ENCODE measurements at regions not wholly inside any gene's neighbourhood (a gene's known extent, or its start where the extent isn't known, plus 50 kb on each side); places are given as distances from the start of the nearest gene placed in this dataset.

GRCh38 chrX:39835241-39835640, 262.5 kb downstream of the BCOR start:
- TF ChIP-seq, protein P1, sequence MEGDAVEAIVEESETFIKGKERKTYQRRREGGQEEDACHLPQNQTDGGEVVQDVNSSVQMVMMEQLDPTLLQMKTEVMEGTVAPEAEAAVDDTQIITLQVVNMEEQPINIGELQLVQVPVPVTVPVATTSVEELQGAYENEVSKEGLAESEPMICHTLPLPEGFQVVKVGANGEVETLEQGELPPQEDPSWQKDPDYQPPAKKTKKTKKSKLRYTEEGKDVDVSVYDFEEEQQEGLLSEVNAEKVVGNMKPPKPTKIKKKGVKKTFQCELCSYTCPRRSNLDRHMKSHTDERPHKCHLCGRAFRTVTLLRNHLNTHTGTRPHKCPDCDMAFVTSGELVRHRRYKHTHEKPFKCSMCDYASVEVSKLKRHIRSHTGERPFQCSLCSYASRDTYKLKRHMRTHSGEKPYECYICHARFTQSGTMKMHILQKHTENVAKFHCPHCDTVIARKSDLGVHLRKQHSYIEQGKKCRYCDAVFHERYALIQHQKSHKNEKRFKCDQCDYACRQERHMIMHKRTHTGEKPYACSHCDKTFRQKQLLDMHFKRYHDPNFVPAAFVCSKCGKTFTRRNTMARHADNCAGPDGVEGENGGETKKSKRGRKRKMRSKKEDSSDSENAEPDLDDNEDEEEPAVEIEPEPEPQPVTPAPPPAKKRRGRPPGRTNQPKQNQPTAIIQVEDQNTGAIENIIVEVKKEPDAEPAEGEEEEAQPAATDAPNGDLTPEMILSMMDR (IDR thresholded peaks at IDR 0.05) = no peak
- no peak for TF ChIP-seq POLR2AphosphoS5 (IDR thresholded peaks at IDR 0.05)
